DMS153 treated with DMSO at 0.1 percent for 48 hours (cell line): ENCODE measurements at regions not wholly inside any gene's neighbourhood (a gene's known extent, or its start where the extent isn't known, plus 50 kb on each side); places are given as distances from the start of the nearest gene placed in this dataset.

Experiments
- DNase-seq: peaks from one replicate; lab custom pipeline; 2025; ENCODE audit not compliant: unreplicated experiment; lab: John Stamatoyannopoulos, UW

- no peak for DNase-seq
Observed at GRCh38 chr6:100268326-100268725, 196.4 kb downstream of the SIM1 start.

GRCh38 chr6:100267721-100268123, 197.0 kb downstream of the SIM1 start:
- DNase-seq, result no peak

- DNase-seq, result no peak
Observed at GRCh38 chr6:100266494-100267401, 198.0 kb downstream of the SIM1 start.

DNA sequence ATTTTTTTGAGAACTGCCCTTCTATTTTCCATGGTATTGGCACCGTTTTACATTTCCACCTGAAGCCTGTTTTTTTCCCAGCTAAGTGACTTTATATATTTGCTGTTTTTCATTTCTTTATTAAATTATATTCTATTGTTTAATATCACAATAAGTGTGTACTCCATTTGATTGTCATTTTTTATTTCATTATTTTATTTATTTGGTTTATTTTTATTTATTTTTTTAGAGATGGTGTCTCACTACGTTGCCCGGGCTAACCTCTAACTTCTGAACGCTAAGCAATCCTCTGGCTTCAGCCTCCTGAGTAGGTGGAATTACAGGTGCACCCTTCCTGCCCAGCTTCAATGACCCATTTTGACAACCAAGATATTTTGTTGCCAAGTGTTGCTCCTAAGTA, 202.6 kb downstream of the SIM1 start:
- no peak for DNase-seq

DNA sequence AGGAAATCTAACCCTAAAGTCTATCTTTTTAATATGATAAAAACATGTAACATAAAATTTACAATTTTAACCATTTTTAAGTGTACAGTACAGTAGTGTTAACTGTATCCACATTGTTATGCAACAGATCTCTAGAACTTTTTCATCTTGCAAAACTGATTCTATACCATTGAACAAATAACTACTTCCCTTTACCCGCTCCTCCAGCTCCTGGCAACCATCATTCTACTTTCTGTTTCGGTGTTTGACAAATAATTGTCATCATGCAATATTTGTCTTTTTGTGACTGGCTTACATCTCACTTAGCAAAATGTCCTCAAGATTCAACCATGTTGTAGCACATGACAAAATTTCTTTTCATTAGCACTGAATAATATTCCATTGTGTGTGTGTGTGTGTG, 203.2 kb downstream of the SIM1 start:
- no peak for DNase-seq

- DNase-seq, result no peak
Observed at GRCh38 chr6:100260584-100260983, 204.1 kb downstream of the SIM1 start.

DNA sequence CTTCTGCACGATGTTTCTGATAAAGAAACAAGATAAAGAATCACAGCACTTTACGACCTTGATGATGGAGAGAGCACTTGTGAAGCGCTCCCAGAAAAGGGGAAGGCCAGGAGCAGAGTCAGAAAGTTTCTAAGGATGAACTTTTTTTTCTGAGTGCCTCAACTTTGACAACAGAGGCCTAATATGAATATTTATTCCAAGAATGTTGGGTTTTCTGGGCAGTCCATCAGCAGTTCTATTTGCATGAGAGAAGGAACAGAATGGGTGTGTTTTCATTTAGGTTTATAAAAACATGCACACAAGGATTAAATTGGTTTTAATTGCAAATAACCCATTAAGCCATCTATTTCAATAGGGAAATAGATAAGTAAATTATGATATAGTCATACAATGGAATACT, 204.9 kb downstream of the SIM1 start:
- DNase-seq, result no peak

DNA sequence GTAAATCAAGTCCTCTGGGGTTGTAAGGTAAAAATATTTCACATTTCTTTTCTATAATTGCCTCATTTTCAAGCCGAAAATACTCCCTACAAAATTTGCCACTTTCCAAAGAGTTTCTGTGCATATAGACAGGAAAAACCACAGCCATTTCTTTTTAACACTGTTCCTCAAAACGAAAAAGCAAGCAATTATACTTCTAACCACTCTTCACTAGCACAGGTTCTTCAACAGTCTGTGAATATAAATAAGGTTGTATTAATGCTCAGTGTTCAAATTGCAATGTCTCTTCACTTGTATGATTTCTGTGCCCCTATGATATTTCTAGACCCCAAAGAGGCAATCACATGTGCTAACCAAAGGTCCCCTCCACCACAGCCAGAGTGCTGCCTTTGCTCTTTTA, 206.0 kb downstream of the SIM1 start:
- no peak for DNase-seq

DNA sequence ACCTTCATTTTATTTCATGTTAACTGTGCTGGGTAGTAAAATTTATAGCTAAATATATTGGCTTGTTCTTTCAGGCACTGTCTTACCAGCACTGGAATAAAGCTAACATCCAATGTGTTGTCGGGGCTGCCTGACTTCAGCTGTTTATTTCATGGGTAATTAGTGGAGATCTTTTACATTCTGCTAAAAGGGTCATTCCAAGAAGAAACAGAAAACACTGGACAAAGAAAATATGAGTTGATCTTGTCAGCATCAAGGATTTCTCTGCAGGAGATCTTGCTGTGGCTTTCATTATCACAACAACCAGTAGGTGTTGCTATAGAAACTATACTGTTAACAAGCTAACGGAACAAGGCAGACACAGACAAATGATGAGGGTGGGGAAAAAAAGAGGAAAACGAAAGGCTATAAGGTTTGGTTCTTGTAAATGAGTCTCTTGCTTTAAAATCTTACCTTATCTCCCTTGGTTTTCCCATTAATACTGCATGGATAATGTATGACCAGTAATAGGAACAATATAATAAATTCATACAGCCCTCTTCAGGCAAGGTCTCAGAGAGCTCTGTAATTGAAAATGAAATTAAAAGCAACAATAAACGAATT, 206.8 kb downstream of the SIM1 start:
- DNase-seq, result peak; percentile 29

GRCh38 chr6:100255701-100256100, 209.0 kb downstream of the SIM1 start:
- DNase-seq, result no peak

DNA sequence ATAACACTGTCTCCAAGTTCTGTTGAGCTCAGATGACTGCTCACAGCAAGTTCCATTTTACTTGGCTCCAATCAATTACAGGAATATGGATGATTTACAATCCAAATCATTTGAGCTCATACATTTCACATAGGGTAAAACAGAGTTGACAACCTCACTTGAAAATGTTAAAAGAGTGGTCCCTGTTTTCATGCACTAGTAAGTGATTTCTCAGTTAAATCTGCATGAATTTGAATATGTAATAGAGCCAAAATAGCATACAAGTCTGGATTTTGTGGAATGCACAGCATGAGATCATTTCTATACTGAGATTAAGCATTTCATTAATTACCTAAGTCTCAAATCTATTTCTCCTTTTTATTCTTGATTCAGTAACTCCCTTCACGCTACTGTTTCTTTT, 217.6 kb downstream of the SIM1 start:
- no peak for DNase-seq

GRCh38 chr6:100246206-100246605, 218.5 kb downstream of the SIM1 start:
- DNase-seq, result no peak

- no peak for DNase-seq
Observed at GRCh38 chr6:100240798-100241197, 223.9 kb downstream of the SIM1 start.

DNA sequence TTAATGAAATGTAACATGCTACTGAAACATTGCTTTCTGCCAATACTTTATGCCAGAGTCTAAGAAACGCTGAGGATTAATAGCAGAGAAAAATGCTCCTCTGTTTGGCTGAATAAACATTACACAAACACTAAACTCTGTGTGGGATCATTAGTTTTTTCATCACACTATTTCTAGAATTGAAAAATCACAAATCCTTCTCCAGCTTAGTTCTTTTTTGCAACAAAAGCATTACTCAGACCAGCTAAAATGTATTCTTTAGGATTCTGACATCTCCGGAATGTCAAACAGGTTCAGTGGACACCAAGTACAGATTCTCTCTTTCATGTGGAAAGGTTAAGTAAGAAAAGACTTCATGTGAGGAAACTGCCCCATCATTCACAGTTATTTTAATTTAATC, 226.9 kb downstream of the SIM1 start:
- no peak for DNase-seq

- no peak for DNase-seq
Observed at GRCh38 chr6:100236389-100236788, 228.3 kb downstream of the SIM1 start.

DNA sequence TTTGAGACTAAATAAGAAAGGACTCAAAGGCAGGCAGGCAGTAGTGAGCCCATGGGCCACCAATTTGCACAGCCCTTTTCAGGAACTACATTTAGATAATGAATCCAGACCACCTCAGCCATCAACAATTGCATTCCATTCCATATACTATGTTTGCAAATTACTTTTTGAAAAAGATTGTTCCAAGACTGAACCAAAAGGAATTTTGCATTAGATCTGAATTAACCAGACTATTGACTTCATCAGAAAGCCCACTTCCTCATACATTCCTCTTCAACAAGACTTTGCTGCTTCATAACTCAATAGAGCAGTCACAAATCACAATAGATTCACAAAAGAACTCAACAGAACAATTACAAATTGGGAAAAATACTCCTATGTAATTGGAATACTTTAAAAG, 229.1 kb downstream of the SIM1 start:
- no peak for DNase-seq

GRCh38 chr6:100234625-100235024, 230.1 kb downstream of the SIM1 start:
- no peak for DNase-seq

DNA sequence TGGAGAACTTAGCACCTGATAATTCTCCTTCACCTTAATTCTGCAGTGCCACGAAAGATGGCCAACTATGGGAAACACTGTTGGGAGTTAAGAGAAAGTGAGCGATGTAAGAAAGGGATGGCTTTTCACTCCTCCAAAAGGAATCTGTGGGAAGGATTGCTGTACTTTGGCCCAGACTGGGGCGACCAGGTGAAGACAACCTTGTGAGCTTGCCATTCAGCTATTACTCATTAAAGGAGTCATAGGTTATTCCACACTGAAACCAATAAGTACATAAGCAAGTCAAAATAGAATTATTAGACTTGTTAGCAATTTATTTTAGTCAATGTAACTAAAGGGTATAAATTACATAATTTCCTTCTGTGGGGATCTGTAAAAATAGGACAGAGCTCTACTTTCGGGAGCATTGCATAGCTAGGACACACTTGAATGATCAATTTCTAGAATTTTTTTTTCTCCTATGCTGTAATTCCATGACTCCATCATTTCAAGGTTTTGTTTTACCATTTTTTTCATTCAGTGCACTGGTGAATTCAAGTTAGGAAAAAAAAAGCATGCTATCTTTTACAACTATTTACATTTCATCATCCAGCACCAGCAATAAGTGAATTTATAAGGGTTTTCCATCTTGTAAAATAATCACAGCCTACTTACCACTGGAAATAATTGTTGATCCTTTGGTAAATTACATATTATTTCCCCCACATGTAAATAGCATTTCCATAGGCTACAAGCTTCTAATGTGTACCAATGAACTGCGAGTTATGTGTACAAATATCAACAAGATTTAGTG, 231.7 kb downstream of the SIM1 start:
- no peak for DNase-seq

GRCh38 chr6:100230953-100231316, 233.8 kb downstream of the SIM1 start:
- no peak for DNase-seq

DNA sequence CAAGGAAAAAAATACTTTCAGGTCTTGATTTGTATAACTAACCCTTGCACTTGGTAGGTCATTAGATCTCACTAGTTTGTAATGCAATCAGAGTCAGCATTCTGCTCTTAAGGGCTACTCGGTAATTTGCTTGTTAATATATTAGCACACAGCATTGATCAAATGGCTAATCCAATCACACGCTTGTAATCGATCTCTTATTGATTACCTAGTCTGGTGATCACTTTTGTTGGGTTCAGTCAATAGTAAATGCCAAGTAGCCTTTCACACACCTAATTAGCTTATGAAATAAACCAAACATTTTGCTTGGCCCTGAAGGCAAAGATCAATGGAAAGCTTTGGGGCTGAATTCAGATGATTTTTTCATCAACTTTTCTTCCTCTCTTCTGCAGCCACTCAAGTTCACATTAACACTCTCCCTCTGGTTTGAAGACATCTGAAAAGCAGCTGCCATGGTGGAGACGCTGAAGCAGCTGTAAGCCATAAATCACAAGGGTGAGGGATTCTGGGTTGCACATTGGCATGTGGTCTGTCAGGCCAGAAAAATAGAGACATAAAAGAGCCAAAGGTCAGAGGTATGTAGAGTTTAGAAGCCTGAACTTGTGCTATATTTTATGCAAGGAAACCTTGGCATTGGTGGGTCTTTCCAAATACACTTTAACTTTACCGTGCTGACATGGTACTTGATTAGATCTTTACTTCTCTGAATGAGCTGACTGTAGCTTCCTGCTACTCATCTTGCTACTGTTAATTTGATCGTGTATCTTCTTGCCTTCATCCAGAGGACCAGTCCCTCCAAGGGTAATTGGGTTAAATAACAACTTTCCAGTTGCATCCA, 234.4 kb downstream of the SIM1 start:
- no peak for DNase-seq

- no peak for DNase-seq
Observed at GRCh38 chr6:100229512-100229911, 235.2 kb downstream of the SIM1 start.
